Suprapubic skin (tissue), 3 donors: ENCODE measurements at regions not wholly inside any gene's neighbourhood (a gene's known extent, or its start where the extent isn't known, plus 50 kb on each side); places are given as distances from the start of the nearest gene placed in this dataset.

Source experiments
- CTCF ChIP-seq, 2 donors: fragments of 200-600 bp in 1 of 2; fragments of 450-650 bp in 1 of 2; sonication (generic) in 1 of 2; IDR thresholded peaks; one replicate each; pipeline ENCODE4 v1.5.1; 2016 to 2019; ENCODE audit warnings: antibody characterized with exemption in 2 of 2, mild to moderate bottlenecking in 1 of 2, moderate library complexity in 1 of 2
- POLR2A ChIP-seq, 2 donors: fragments of 450-650 bp; IDR thresholded peaks; one replicate each; pipeline ENCODE4 v1.6.1; 2017; ENCODE audit warnings: antibody characterized with exemption in 2 of 2, mild to moderate bottlenecking in 2 of 2, moderate library complexity in 2 of 2

- TF ChIP-seq POLR2A (IDR thresholded peaks at IDR 0.05) (no peak), CTCF (IDR thresholded peaks at IDR 0.05) (no peak)
Observed at GRCh38 chr3:74546426-74546825, 68.0 kb downstream of the CNTN3 start.
